Right renal cortex interstitium (tissue), 3 donors: ENCODE measurements at regions not wholly inside any gene's neighbourhood (a gene's known extent, or its start where the extent isn't known, plus 50 kb on each side); places are given as distances from the start of the nearest gene placed in this dataset.
"Not testable (repeated sequence)": the region's sequence is repeated elsewhere in the genome, so short reads cannot be mapped to it uniquely, and the experiment has no call there.

Experiments
- DNase-seq, 3 donors: peaks; one replicate each; pipeline ENCODE4 v3.0.0-alpha.2; 2013; ENCODE audit warnings: low read depth in 3 of 3, low spot score in 2 of 3

DNA sequence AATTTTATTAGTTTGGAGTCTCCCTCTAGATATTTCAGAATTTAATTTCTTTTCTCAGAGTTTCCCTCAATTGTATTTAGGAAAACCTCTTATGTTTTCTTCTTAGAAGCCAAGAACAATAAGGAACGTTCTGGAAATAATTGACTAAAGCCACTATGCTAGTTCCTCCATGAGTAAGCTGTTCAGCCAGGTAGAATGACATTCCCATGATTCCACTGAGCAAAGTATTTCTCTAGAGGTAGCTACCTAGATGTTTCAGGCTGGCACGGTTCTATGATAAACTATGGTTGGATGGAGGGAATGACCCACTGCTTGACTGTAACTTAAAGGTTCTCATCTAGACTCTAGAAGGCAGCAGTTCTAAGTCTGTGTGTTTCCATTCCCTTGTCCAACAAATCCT is 62.4 kb downstream of the CLDN17 start:
- DNase-seq: no peak

DNA sequence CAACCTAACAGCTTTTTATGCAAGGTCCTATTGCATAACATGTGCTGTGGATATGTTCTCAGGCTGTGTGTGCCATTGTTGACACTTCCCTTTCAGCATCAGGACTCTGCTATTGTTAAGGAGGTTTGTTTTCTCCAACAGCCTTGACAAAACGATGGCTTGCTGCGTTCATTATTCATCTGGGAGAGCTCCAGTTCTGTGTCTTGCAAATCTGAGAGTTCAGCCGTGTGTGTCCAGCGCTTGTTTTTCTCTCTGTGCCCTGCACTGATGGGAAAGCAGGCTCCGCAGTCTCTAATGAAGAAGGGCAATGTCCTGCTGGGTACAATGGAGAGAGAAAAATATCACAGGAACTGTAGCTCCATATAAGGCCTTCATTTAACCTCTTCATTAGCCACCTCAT is 63.7 kb downstream of the CLDN17 start:
- DNase-seq: no peak

DNA sequence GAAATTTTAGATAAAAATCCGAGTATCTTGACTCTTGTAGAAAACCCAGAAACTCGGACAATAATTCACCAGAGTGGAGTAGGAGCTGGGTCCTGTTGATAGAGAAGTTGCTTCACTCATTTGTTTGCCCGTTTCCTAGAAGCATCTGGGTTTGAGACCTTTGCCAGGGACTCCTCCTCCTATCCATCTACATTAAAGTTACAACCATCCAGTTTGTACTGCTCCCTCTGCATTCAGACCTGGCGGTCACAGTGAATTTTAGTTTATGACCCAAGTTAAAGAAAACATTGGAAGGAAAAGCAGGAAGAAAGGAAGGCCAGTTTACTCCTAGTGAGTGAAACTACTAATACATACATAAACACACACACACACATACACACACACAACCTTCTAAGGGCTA is 64.6 kb downstream of the CLDN17 start:
- no peak for DNase-seq

GRCh38 chr21:30097791-30098190 is 68.8 kb downstream of the CLDN17 start:
- no peak for DNase-seq

DNA sequence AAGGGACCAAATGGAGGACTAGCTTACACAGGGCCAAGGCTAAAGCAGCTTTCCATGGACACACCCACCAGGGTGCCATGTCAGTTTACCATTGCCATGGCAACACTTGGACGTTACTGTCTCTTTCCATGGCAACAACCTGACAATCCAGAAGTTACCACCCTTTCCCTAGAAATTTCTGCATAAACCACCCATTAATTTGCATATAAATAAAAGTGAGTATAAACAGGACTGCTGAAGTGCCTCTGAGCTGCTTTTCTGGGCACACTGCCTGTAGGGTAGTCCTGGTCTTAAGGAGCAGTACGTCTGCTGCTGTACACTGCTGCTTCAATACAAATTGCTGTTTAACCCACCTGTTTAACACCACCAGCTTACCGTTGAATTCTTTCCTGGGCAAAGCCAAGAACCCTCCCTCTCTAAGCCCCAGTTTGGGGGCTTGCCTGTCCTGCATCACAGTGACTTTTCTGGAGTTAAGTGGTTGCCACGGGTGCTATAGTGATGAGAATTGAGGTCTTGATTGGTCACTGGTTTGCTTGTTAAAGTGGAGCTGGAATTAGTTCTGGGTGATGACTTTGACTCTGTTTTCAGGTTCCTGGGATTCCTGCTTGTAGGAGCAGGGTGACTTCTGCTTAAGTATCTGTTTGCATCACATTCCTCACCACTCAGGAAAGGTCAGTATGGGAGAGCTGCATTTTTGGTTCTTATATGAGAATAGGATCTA is 83.2 kb downstream of the CLDN17 start:
- DNase-seq: no peak

DNA sequence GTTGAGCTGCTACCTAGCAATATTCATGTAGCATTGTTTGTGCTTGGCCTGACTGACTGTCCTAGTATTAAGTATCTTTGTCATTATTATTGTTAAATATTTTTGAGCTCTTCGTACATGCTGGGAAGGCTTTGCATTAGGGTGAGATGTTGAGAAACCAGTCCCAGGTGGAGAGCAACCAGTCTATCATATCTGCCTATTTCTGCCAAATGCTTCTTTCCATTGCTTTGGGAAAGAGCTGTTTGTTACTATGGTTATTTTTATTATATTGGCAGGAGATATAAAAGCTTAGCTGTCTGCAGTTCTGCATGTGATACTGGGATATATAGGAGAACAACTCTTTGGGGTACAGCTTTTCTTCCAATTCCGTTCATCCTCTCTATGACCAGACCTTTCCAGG is 85.1 kb downstream of the CLDN17 start:
- no peak for DNase-seq

GRCh38 chr21:30072496-30072895 is 94.1 kb downstream of the CLDN17 start:
- DNase-seq: no peak

- no peak for DNase-seq
Observed at GRCh38 chr21:30058928-30059327, 107.7 kb downstream of the CLDN17 start.

DNA sequence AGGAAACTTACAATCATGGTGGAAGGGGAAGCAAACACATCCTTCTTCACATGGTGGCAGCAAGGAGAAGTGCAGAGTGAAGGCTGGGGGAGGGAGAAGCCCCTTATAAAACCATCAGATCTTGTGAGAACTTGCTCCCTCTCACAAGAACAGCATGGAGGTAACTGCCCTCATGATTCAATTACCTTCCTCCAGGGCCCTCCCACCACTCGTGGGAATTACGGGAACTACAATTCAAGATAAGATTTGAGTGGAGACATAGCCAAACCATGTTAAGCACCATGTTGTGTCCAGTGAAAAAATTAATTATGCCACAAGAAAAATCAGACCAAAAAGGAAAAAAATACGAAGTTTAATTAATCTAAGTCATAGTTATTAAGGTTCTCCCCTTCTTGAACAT is 109.5 kb downstream of the CLDN17 start:
- no peak for DNase-seq

DNA sequence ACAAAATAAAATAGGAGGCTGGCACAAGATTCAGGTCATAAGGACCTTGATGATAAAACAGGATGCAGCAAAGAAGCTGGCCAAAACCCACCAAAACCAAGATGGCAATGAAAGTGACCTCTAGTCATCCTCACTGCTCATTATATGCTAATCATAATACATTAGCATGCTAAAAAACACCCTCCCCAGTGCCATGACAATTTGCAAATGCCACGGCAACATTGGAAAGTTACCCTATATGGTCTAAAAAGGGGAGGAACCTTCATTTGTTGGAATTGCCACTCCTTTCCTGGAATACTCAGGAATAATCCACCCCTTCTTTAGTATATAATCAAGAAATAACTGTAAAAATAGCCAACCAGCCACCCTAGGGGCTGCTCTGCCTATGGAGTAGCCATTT is 108.8 kb upstream of the GRIK1 start:
- no peak for DNase-seq

- DNase-seq: peak in 1 of 3 donors; percentile 15
Observed at GRCh38 chr21:30044447-30045064, 104.8 kb upstream of the GRIK1 start.

GRCh38 chr21:30042443-30042842 is 102.6 kb upstream of the GRIK1 start:
- DNase-seq: no peak

DNA sequence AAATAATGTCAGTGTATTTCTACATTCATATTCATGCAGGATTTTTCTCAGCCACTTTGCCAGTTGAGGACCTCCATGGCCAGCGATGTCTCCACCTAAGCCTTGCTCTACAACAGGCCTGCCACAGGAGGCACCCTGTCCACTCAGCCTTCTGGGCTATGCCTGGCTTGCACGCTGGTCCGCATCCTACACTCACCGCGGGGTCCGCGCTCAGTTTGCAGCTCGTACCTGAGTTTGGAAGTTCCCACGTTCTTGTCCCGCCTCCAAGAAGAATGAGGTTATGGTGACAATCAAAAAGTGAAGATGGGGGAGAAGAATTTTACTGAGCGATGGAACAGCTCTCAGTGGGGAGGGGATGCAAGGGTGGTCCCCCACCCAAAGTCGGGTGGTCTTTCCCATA is 93.6 kb upstream of the GRIK1 start:
- no peak for DNase-seq

DNA sequence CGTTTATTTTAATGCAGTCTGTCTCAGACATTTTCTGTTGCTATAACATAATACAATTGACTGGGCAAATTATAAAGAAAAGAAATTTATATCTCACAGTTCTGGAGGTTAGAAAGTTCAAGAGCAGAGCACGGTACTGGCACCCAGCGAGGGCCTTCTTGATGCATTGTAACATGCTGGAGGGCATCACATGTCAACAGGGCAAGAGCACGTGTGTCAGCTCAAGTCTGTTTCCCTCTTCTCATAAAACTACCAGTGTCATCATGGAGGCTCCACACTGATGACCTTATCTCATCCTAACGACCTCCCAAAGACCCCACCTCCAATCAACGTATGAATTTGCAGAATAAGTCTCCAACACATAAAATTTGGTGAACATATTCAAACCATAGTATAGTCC is 90.6 kb upstream of the GRIK1 start:
- DNase-seq: no peak

GRCh38 chr21:30028537-30028936 is 88.7 kb upstream of the GRIK1 start:
- DNase-seq: no peak

DNA sequence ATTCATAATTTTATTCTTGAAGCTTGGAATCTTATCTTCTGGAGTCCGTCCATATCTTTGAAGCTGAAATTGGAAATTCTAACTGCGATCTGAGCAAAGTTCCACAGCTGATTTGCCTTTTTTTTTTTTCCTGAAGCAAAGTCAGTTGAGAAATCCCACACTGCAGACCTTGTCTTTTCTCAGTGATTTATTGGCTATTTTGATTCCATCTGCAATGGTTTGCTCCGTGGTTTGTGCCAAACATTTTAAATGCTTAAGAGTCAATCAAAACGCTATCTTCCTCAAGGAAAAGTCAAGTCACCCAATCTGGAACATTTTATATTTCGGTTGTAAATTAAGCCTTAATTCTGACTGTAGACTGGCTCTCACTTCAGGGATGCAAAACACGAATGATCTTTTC is 88.2 kb upstream of the GRIK1 start:
- DNase-seq: no peak

GRCh38 chr21:30023056-30023455 is 83.3 kb upstream of the GRIK1 start:
- DNase-seq: not testable (repeated sequence)

GRCh38 chr21:30014886-30015285 is 75.1 kb upstream of the GRIK1 start:
- no peak for DNase-seq

GRCh38 chr21:29991624-29992023 is 51.8 kb upstream of the GRIK1 start:
- DNase-seq: no peak

GRCh38 chr21:29989634-29990234 is 49.9 kb upstream of the GRIK1 start:
- no peak for DNase-seq
